OCI-LY7 (cell line): ENCODE measurements at regions not wholly inside any gene's neighbourhood (a gene's known extent, or its start where the extent isn't known, plus 50 kb on each side); places are given as distances from the start of the nearest gene placed in this dataset.

ENCODE experiments used
- BruUV-seq: library from RNA; stranded (reverse); fragments of 400-500 nt; replicated peaks from 2 replicates; lab custom pipeline; 2021; lab: Mats Ljungman, UMichigan
- CTCF ChIA-PET: fragments of 300-600 bp; sonication (Branson Sonifier 250); formaldehyde crosslinking; loops from one replicate; lab custom pipeline; 2022; ENCODE audit warnings: antibody characterized with exemption; ENCODE audit not compliant: unreplicated experiment; lab: Charles Lee
- POLR2A ChIA-PET: fragments of 300-600 bp; sonication (Branson Sonifier 250); formaldehyde crosslinking; loops from one replicate; lab custom pipeline; 2022; ENCODE audit warnings: antibody characterized with exemption; lab: Charles Lee
- DNase-seq: peaks from one replicate; pipeline ENCODE4 v3.0.0-alpha.2; 2015; ENCODE audit warnings: low spot score
- H2AFZ ChIP-seq: fragments of 200-600 bp; sonication (generic), shearing (Covaris generic); 2 replicates; pipeline ENCODE4 v1.6.1; 2014; ENCODE audit warnings: mild to moderate bottlenecking, antibody characterized with exemption, low read length, moderate library complexity
- H3K27ac ChIP-seq: fragments of 200-600 bp; sonication (generic); 2 replicates; pipeline ENCODE4 v1.5.1; 2014; ENCODE audit warnings: mixed run types, low read depth, mild to moderate bottlenecking, moderate library complexity, low read length, inconsistent platforms; ENCODE audit not compliant: poor library complexity, severe bottlenecking
- H3K36me3 ChIP-seq: fragments of 200-600 bp; sonication (generic); 2 replicates; pipeline ENCODE4 v1.6.1; 2014; ENCODE audit warnings: mild to moderate bottlenecking, antibody characterized with exemption, low read length, moderate library complexity, mixed read lengths; ENCODE audit not compliant: insufficient read depth
- H3K4me1 ChIP-seq: fragments of 200-600 bp; sonication (generic); 2 replicates; pipeline ENCODE4 v1.5.1; 2014; ENCODE audit warnings: mild to moderate bottlenecking, low read length; ENCODE audit not compliant: insufficient read depth, poor library complexity, severe bottlenecking
- H3K4me2 ChIP-seq: fragments of 200-600 bp; sonication (generic); 2 replicates; pipeline ENCODE4 v1.6.1; 2014; ENCODE audit warnings: mild to moderate bottlenecking, low read length
- H3K4me3 ChIP-seq: fragments of 200-600 bp; sonication (generic); 2 replicates; pipeline ENCODE4 v1.5.1; 2014; ENCODE audit warnings: mild to moderate bottlenecking, low read depth, low read length; ENCODE audit not compliant: poor library complexity, severe bottlenecking
- H3K79me2 ChIP-seq: fragments of 200-600 bp; sonication (generic); 2 replicates; pipeline ENCODE4 v1.6.1; 2016; ENCODE audit warnings: low read depth, mild to moderate bottlenecking, low read length, moderate library complexity, mixed read lengths; ENCODE audit not compliant: insufficient read depth
- H3K9me2 ChIP-seq: fragments of 200-600 bp; sonication (generic); 2 replicates; pipeline ENCODE4 v1.6.1; 2016; ENCODE audit warnings: mild to moderate bottlenecking, low read length, mixed read lengths; ENCODE audit not compliant: insufficient read depth
- H3K9me3 ChIP-seq: fragments of 200-600 bp; sonication (generic); 2 replicates; pipeline ENCODE4 v1.6.1; 2014; ENCODE audit warnings: mild to moderate bottlenecking, mixed run types, low read length, mixed read lengths
- H4K20me1 ChIP-seq: fragments of 200-600 bp; sonication (generic); 2 replicates; pipeline ENCODE4 v1.6.1; 2014; ENCODE audit warnings: mild to moderate bottlenecking, antibody characterized with exemption, low read length, moderate library complexity, mixed read lengths; ENCODE audit not compliant: insufficient read depth
- CTCF ChIP-seq: fragments of 200-600 bp; sonication (generic); conservative IDR thresholded peaks from 2 replicates; pipeline ENCODE4 v1.5.1; 2014; ENCODE audit warnings: mild to moderate bottlenecking, antibody characterized with exemption, low read length, moderate library complexity, mixed read lengths
- EZH2phosphoT487 ChIP-seq: fragments of 200-600 bp; sonication (generic); IDR thresholded peaks from 2 replicates; pipeline ENCODE4 v1.6.1; 2018; ENCODE audit warnings: low read depth, borderline replicate concordance, mild to moderate bottlenecking, mixed run types, antibody characterized with exemption, low read length, moderate library complexity, mixed read lengths
- intact Hi-C: fragments of 100-400 bp; cut with micrococcal nuclease; formaldehyde crosslinking; loops from one replicate; pipeline ENCODE4 v1.10.0; 2022; ENCODE audit not compliant: unreplicated experiment

DNA sequence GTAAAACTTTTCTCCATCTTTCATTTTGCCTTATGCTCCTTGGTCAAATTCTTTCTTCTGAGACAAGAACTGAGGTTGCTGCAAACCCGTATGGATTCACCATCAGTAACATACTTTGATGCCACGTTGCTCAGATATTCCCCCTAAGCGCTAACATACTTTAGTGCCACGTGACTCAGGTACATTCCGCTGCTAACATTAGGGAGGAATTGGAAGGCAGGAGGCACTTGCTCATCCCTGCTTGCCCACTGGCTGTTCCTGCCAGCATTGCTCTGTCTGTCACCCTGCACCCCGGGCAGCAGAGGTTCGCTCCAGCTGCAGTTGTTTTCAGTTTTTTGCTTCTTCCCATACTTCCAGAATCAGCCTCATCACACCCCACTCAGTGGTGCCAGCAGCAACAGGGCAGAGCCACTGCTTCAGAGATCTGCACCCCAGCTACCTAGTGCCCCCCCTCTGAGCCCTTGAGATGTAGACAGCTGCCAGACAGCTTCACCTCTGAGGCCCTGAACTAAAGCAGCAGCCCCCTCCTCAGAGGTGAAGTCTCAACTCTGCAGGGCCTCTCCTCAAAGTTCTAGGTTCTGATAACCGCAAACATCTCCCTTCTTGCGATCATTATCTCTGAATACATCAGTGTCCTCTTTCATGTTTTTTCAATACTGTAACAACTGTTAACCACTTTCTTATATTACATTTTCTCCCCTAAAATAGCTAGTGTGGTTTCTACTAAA, 228.0 kb upstream of the KIF2A start:
- H3K4me1 ChIP-seq: no peaks in the 10 kb centered on the region
- no peaks in the 10 kb centered on the region for H4K20me1 ChIP-seq
- intact Hi-C loops: no loop called here
- H3K4me2 ChIP-seq: no peak overlapping the region
- H3K36me3 ChIP-seq: no peaks in the 10 kb centered on the region
- no peak for TF ChIP-seq EZH2phosphoT487
- TF ChIP-seq CTCF: no peak
- H3K9me2 ChIP-seq: no peaks in the 10 kb centered on the region
- no peak overlapping the region for H2AFZ ChIP-seq
- BruUV-seq: no TSS peak
- DNase-seq: no peak
- H3K27ac ChIP-seq: no peak overlapping the region
- no peak overlapping the region for H3K4me3 ChIP-seq
- ChIA-PET CTCF (interaction anchor here (0.6 kb wide), 1 partner anchor 362 kb away, joined by 3 read pairs; no protein-coding TSS in a partner anchor), POLR2A (no interaction called here)
- no peaks in the 10 kb centered on the region for H3K79me2 ChIP-seq
- H3K9me3 ChIP-seq: no peaks in the 10 kb centered on the region

DNA sequence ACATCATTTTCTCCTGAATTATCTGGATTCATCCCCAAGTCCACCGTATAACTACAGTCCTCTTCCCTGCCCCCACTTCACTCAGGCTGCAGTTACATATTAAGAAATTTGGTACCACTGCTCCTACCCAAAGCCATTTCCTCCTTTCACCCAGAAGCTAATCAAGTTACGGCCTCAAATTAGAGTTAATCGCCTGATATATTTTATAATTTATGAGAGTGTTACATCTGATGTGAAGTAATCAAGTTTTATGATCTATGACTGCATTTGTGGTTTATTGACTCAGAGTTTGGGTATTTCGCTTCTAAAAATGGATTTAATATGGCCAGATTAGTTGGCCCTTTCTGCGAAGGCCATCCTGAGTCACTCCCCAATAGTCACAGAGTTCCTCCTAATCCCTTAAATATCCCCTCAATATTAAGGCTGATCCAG, 223.6 kb upstream of the KIF2A start:
- H4K20me1 ChIP-seq: no peaks in the 10 kb centered on the region
- H3K9me3 ChIP-seq: no peaks in the 10 kb centered on the region
- TF ChIP-seq CTCF: no peak
- H3K27ac ChIP-seq: no peak overlapping the region
- no TSS peak for BruUV-seq
- no peak overlapping the region for H3K4me2 ChIP-seq
- no peaks in the 10 kb centered on the region for H3K4me1 ChIP-seq
- no peaks in the 10 kb centered on the region for H3K36me3 ChIP-seq
- ChIA-PET CTCF (no interaction called here), POLR2A (no interaction called here)
- H3K79me2 ChIP-seq: no peaks in the 10 kb centered on the region
- no peak overlapping the region for H2AFZ ChIP-seq
- DNase-seq: no peak
- no peaks in the 10 kb centered on the region for H3K9me2 ChIP-seq
- H3K4me3 ChIP-seq: no peak overlapping the region
- intact Hi-C loops: no loop called here

DNA sequence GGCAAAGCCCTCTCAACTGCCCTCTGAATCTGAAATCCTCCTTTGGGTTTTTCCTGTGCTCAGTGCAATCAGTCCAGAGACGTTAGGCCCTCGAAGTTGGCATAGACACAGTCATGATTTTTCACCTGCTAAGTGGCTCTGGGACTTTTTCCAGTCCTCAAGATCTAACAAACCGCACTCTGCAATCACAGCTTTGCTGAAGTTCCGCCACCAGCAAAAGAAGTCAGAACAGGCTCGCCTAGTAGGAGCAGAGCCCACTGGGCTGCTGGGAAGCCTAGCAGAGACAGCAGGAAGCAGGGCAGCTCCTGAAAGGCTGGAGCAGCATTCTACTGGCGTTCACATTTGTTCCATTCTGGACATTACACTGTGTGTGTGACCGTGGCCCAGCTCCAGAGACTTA, 222.8 kb upstream of the KIF2A start:
- H3K79me2 ChIP-seq: no peaks in the 10 kb centered on the region
- no peak overlapping the region for H3K4me2 ChIP-seq
- H3K27ac ChIP-seq: no peak overlapping the region
- no peak for DNase-seq
- TF ChIP-seq CTCF (no peak), EZH2phosphoT487 (no peak)
- intact Hi-C loops: no loop called here
- H3K9me2 ChIP-seq: no peaks in the 10 kb centered on the region
- H4K20me1 ChIP-seq: no peaks in the 10 kb centered on the region
- no peaks in the 10 kb centered on the region for H3K4me1 ChIP-seq
- no peaks in the 10 kb centered on the region for H3K9me3 ChIP-seq
- H3K4me3 ChIP-seq: no peak overlapping the region
- POLR2A ChIA-PET: no interaction called here
- CTCF ChIA-PET: no interaction called here
- H2AFZ ChIP-seq: no peak overlapping the region
- no TSS peak for BruUV-seq
- no peaks in the 10 kb centered on the region for H3K36me3 ChIP-seq
